Karpas-422 (cell line): ENCODE measurements at regions not wholly inside any gene's neighbourhood (a gene's known extent, or its start where the extent isn't known, plus 50 kb on each side); places are given as distances from the start of the nearest gene placed in this dataset.

Experiments
- DNase-seq: peaks from one replicate; pipeline ENCODE4 v3.0.0-alpha.2; 2015
- H2AFZ ChIP-seq: fragments of 200-600 bp; sonication (generic); 2 replicates; pipeline ENCODE4 v1.6.1; 2014; ENCODE audit warnings: antibody characterized with exemption, low read length, mixed read lengths
- H3K27ac ChIP-seq: fragments of 200-600 bp; sonication (generic); 2 replicates; pipeline ENCODE4 v1.5.1; 2014; ENCODE audit warnings: mild to moderate bottlenecking, low read length, moderate library complexity
- H3K27me3 ChIP-seq: fragments of 200-600 bp; sonication (generic); 2 replicates; pipeline ENCODE4 v1.6.1; 2014; ENCODE audit warnings: low read length, mixed read lengths
- H3K36me3 ChIP-seq: fragments of 200-600 bp; sonication (generic); 2 replicates; pipeline ENCODE4 v1.6.1; 2014; ENCODE audit warnings: low read length, mixed read lengths; ENCODE audit not compliant: insufficient read depth
- H3K4me1 ChIP-seq: fragments of 200-600 bp; sonication (generic); 2 replicates; pipeline ENCODE4 v1.6.1; 2014; ENCODE audit warnings: mild to moderate bottlenecking, low read length, mixed read lengths
- H3K4me2 ChIP-seq: fragments of 200-600 bp; sonication (generic); 2 replicates; pipeline ENCODE4 v1.6.1; 2014; ENCODE audit warnings: low read length, low read depth, mild to moderate bottlenecking; ENCODE audit not compliant: poor library complexity, severe bottlenecking
- H3K4me3 ChIP-seq: fragments of 200-600 bp; sonication (generic); 2 replicates; pipeline ENCODE4 v1.5.1; 2014; ENCODE audit warnings: mild to moderate bottlenecking, antibody characterized with exemption, low read length, mixed read lengths
- H3K79me2 ChIP-seq: fragments of 200-600 bp; sonication (generic); 2 replicates; pipeline ENCODE4 v1.6.1; 2014; ENCODE audit warnings: mild to moderate bottlenecking, low read length, mixed read lengths
- H3K9ac ChIP-seq: fragments of 200-600 bp; sonication (generic); 2 replicates; pipeline ENCODE4 v1.6.0; 2014; ENCODE audit warnings: low read length
- H3K9me2 ChIP-seq: fragments of 200-600 bp; sonication (generic), shearing (Covaris generic); replicated peaks from 2 replicates; pipeline ENCODE4 v1.6.0; 2014; ENCODE audit warnings: mild to moderate bottlenecking, low read length, moderate library complexity; ENCODE audit not compliant: insufficient read depth
- H3K9me3 ChIP-seq: fragments of 300-700, 200-600 bp; sonication (generic); 2 replicates; pipeline ENCODE4 v1.6.1; 2014; ENCODE audit warnings: low read length, mixed read lengths
- H4K20me1 ChIP-seq: fragments of 200-600 bp; sonication (generic); 2 replicates; pipeline ENCODE4 v1.6.1; 2014; ENCODE audit warnings: mild to moderate bottlenecking, antibody characterized with exemption, low read length, low read depth; ENCODE audit not compliant: insufficient read depth

DNA sequence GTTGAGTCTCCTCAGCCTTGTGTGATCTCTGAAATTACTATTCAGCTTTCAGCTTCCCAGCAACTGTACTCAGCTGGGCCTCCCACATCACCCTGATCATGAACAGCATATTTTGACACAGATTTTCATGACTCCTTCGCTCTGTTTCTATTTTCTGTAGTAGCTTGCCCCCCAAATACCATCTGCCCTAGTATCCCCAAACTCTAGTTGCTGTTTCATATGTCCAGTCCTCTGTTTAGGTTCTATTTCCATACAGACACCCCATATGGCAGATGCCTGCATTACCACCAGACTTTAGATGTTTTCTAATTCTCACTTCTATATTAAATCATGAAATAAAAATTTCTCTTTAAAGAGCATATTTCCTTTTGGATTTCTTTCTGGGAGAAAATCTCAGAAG lies 217.2 kb upstream of the ARPP21 start:
- Histone ChIP-seq H3K27me3 (0 out of 2 replicates have a peak, but pooled peaks cover 4% of the 10 kb centered on the region), H4K20me1 (no peaks in the 10 kb centered on the region), H3K79me2 (no peaks in the 10 kb centered on the region), H3K27ac (no peak overlapping the region), H3K9me3 (no peaks in the 10 kb centered on the region), H3K4me1 (no peaks in the 10 kb centered on the region), H3K4me3 (no peak overlapping the region), H3K9me2 (no peaks in the 10 kb centered on the region), H3K36me3 (no peaks in the 10 kb centered on the region), H3K4me2 (no peak overlapping the region), H3K9ac (no peak overlapping the region), H2AFZ (no peak overlapping the region)
- DNase-seq = no peak

DNA sequence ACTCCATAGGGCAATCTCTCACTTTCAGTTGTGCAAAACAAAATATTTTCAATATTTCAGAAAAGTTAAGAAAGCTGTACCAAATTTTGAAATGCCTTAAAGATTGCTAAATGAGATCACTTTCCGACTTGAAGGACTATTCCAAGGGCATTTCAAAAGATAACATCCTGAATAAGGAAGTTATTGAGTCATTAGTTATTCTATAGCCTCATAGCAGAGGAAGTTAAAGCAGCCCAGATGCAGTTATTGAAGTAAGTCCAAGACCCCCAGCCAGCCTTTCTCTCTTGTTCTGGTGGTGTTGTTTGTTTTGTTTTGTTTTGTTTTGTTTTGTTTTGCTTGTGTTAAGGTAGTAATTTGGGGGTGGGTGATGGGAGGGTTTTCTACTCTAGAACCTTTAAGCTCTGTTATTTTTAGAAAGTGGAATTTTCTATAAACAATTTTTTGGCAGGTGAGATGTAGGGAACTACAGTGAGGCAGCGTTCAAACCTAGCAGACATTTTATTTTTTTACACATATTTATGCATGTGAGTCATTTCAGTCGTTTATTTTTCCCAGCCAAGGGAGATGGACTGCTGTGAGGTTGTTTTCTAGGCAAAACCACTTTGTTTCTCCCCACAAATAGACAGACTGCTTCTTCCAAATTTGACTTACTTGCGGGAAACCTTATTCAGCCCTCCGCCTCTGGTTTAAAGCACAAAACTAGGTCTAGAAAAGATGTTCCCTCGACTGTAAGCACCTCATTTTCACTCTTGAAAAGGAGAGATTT lies 216.3 kb upstream of the ARPP21 start:
- Histone ChIP-seq H2AFZ (no peak overlapping the region), H3K4me3 (no peak overlapping the region), H3K27me3 (0 out of 2 replicates have a peak, but pooled peaks cover 4% of the 10 kb centered on the region), H3K4me1 (no peaks in the 10 kb centered on the region), H3K9me3 (no peaks in the 10 kb centered on the region), H3K9ac (no peak overlapping the region), H3K27ac (no peak overlapping the region), H3K4me2 (no peak overlapping the region), H3K79me2 (no peaks in the 10 kb centered on the region), H4K20me1 (no peaks in the 10 kb centered on the region), H3K9me2 (no peaks in the 10 kb centered on the region), H3K36me3 (no peaks in the 10 kb centered on the region)
- DNase-seq = no peak

DNA sequence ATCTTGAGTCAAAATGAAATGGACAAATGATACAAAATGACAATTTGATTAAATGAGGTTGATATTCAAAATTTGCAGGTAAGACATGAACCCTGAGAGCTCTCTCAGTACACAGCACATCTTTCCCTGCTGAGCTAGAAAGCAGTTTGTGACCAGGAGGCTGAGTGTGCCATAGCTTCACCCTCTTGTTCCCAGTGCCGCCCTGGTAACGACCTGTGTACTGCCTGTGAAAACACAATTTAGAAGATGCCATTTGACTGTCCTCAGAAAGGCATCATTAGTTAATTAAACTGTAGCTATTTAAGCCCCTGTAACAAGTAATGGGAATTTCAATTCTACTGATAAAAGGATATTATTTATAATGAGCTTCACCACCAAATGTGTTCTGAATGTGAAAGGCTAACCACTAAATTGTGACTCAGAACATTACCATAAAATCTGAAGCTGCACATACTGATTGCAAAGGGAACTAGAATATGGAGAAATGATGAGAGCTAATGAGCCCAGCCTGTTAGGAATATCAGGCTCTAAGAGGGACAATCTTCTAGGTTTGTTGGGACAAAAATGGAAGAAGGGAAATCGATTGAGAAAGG lies 212.9 kb upstream of the ARPP21 start:
- H3K79me2 ChIP-seq = no peaks in the 10 kb centered on the region
- no peaks in the 10 kb centered on the region for H3K9me3 ChIP-seq
- no peak overlapping the region for H2AFZ ChIP-seq
- no peak overlapping the region for H3K4me2 ChIP-seq
- H3K36me3 ChIP-seq = no peaks in the 10 kb centered on the region
- no peak for DNase-seq
- H3K4me3 ChIP-seq = no peak overlapping the region
- H3K27ac ChIP-seq = no peak overlapping the region
- H3K4me1 ChIP-seq = no peaks in the 10 kb centered on the region
- no peaks in the 10 kb centered on the region for H3K9me2 ChIP-seq
- no peak overlapping the region for H3K9ac ChIP-seq
- no peaks in the 10 kb centered on the region for H4K20me1 ChIP-seq
- H3K27me3 ChIP-seq = 0 out of 2 replicates have a peak, but pooled peaks cover 4% of the 10 kb centered on the region

DNA sequence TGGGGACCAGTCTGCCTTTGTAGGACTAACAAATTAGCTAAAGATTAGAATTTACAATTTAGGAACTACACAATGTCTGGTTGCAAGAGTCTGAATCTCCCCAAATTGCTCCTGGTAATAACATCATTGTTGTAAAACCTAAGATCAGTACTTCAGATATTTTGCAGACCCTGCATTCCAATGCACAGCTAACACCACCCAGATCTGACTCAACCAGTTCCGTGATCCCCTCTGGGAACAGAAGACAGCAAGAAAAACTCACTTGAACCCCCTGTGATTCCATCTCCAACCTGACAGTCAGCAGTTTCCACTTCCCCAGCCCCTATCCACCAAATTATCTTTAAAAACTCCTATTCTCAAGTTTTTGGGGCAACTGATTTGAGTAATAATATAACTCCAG lies 201.9 kb upstream of the ARPP21 start:
- no peak overlapping the region for H3K4me2 ChIP-seq
- H2AFZ ChIP-seq = no peak overlapping the region
- H4K20me1 ChIP-seq = no peaks in the 10 kb centered on the region
- H3K36me3 ChIP-seq = no peaks in the 10 kb centered on the region
- no peak overlapping the region for H3K4me3 ChIP-seq
- H3K9me3 ChIP-seq = no peaks in the 10 kb centered on the region
- DNase-seq = no peak
- no peak overlapping the region for H3K27ac ChIP-seq
- no peaks in the 10 kb centered on the region for H3K79me2 ChIP-seq
- no peaks in the 10 kb centered on the region for H3K27me3 ChIP-seq
- no peaks in the 10 kb centered on the region for H3K4me1 ChIP-seq
- no peak overlapping the region for H3K9ac ChIP-seq
- 0 out of 2 replicates have a peak, but pooled peaks cover 4% of the 10 kb centered on the region for H3K9me2 ChIP-seq

DNA sequence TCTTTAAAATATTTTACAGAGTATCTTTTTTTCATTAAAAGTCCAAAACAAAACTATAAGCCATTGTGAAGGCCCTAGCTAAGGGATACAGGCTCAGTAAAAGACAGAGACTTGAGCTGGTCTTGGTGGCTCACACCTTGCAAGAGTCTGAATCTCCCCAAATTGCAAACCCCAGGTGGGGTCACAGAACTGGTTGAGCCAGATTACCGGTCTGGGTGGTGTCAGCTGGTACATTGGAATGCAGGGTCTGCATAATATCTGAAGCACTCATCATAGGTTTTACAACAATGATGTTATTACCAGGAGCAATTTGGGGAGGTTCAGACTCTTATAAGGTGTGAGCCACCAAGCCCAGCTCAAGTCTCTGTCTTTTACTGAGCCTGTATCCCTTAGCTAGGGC lies 201.2 kb upstream of the ARPP21 start:
- Histone ChIP-seq H3K9me2 (0 out of 2 replicates have a peak, but pooled peaks cover 4% of the 10 kb centered on the region), H3K4me2 (no peak overlapping the region), H3K79me2 (no peaks in the 10 kb centered on the region), H3K36me3 (no peaks in the 10 kb centered on the region), H3K9ac (no peak overlapping the region), H4K20me1 (no peaks in the 10 kb centered on the region), H3K27me3 (no peaks in the 10 kb centered on the region), H3K9me3 (no peaks in the 10 kb centered on the region), H3K4me1 (no peaks in the 10 kb centered on the region), H2AFZ (no peak overlapping the region), H3K27ac (no peak overlapping the region), H3K4me3 (no peak overlapping the region)
- DNase-seq = no peak

DNA sequence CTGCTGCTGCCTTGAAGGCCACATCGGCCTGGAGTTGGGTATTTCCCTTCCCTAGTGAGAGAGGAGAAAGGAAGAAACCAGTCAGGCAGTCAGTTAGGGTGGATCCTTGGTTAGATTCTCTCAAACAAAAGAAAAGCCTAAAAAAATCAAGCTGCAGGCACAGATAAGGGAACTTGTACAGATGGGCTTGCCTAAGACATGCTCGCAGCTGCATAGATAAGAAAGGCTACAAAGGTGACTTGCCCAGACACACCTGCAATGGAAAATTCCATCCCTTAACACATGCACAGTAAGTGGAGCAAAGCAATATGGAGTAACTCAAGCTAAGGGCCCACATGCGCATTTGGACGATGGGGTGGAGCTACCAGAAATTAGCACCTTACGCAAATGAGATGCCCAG lies 199.7 kb upstream of the ARPP21 start:
- H4K20me1 ChIP-seq = no peaks in the 10 kb centered on the region
- H3K4me1 ChIP-seq = no peaks in the 10 kb centered on the region
- H3K36me3 ChIP-seq = no peaks in the 10 kb centered on the region
- no peaks in the 10 kb centered on the region for H3K9me3 ChIP-seq
- H3K27ac ChIP-seq = no peak overlapping the region
- H3K79me2 ChIP-seq = no peaks in the 10 kb centered on the region
- 0 out of 2 replicates have a peak, but pooled peaks cover 4% of the 10 kb centered on the region for H3K9me2 ChIP-seq
- no peaks in the 10 kb centered on the region for H3K27me3 ChIP-seq
- no peak overlapping the region for H2AFZ ChIP-seq
- no peak overlapping the region for H3K4me3 ChIP-seq
- H3K4me2 ChIP-seq = no peak overlapping the region
- no peak for DNase-seq
- no peak overlapping the region for H3K9ac ChIP-seq

DNA sequence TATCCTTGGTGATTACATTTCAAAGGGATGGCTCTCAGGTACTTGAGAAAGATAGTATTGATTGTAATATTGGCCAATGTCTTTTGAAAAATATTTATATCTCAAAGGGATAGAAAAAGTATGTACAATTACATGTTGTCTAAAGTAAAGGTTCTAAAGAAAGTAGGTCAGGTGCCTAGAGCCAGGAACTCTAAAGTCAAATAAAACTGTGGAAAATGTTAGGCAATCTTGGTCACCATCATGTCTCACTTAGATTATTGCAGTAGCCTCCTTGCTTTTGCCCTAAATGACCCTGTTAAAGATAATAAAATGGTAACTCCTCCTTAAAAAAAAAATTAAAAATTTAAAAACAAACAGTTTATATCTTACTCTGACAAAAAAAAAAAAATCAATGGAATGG lies 198.5 kb upstream of the ARPP21 start:
- Histone ChIP-seq H3K27ac (no peak overlapping the region), H3K4me2 (no peak overlapping the region), H3K4me3 (no peak overlapping the region), H4K20me1 (no peaks in the 10 kb centered on the region), H3K9me2 (0 out of 2 replicates have a peak, but pooled peaks cover 4% of the 10 kb centered on the region), H2AFZ (no peak overlapping the region), H3K9me3 (no peaks in the 10 kb centered on the region), H3K9ac (no peak overlapping the region), H3K36me3 (no peaks in the 10 kb centered on the region), H3K4me1 (no peaks in the 10 kb centered on the region), H3K27me3 (no peaks in the 10 kb centered on the region), H3K79me2 (no peaks in the 10 kb centered on the region)
- no peak for DNase-seq

DNA sequence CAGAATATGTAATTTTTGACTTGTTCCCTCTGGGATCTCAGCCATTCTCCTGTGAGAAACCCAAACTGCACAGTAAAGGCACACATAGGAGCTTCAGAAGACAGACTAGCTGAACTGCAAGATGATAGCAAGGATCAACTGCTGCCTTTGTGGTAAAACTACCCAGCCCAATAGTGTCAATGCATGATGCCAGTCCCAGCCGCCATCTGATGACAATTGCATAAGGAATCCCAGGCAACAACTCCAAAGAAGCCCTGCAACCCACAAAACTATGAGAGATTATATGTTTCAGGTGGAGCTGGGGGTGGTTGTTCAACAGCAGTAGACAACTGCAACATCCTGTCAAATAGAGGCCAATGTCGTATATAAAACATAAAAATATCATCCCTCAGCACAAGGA lies 192.4 kb upstream of the ARPP21 start:
- H3K79me2 ChIP-seq = no peaks in the 10 kb centered on the region
- no peak overlapping the region for H3K9ac ChIP-seq
- no peaks in the 10 kb centered on the region for H4K20me1 ChIP-seq
- H3K27ac ChIP-seq = no peak overlapping the region
- H3K9me3 ChIP-seq = no peaks in the 10 kb centered on the region
- no peak overlapping the region for H3K4me2 ChIP-seq
- 0 out of 2 replicates have a peak, but pooled peaks cover 3% of the 10 kb centered on the region for H3K9me2 ChIP-seq
- DNase-seq = no peak
- H3K27me3 ChIP-seq = 0 out of 2 replicates have a peak, but pooled peaks cover 3% of the 10 kb centered on the region
- H3K4me3 ChIP-seq = no peak overlapping the region
- H3K36me3 ChIP-seq = no peaks in the 10 kb centered on the region
- H3K4me1 ChIP-seq = no peaks in the 10 kb centered on the region
- no peak overlapping the region for H2AFZ ChIP-seq
